ENCODE measurements at regions not wholly inside any gene's neighbourhood (a gene's known extent, or its start where the extent isn't known, plus 50 kb on each side); places are given as distances from the start of the nearest gene placed in this dataset.

DNA sequence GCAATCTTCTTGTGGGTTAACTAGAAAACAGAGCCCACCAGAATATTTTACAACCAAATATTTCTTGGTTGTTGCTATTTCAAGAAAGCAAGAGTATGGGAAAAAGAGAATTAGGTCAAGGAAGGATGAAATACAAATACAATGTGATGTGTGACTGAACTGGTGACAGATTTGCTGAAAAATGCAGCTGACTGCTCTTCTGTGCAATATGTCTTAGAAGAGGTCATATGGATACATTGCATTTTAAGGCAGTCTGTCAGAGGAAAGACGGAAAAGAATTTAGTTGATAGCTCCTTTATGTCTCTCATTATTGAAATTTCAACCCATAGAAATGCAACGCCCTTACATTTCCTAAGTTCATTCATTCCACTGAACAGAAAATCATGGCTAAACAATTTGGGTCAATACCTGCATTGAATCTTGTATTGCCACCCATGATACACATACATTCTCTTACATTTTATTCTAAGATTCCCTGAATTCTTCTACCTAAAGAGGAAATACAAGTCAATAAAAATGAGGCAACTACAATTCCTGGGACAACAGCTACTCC is 423.1 kb downstream of the ADAM29 start:
- no peak for TF ChIP-seq GATA3 (IDR thresholded peaks at IDR 0.05; ENCODE audit: low read depth, low read length)
- TF ChIP-seq GATA2 (IDR thresholded peaks at IDR 0.05; ENCODE audit: low read depth, low read length), result no peak
